ENCODE measurements at regions not wholly inside any gene's neighbourhood (a gene's known extent, or its start where the extent isn't known, plus 50 kb on each side); places are given as distances from the start of the nearest gene placed in this dataset.

GRCh38 chr16:86669937-86670749 lies 91.8 kb downstream of the FOXL1 start:
- CTCF ChIA-PET: interaction anchor here (0.6 to 0.7 kb wide), 2 partner anchors 14 to 106 kb away, joined by 3 read pairs; no protein-coding TSS in a partner anchor
- POLR2A ChIA-PET: interaction anchor here (0.7 kb wide), 1 partner anchor 69 kb away, joined by 3 read pairs; no protein-coding TSS in a partner anchor

More at GRCh38 chr16:86669937-86670749, 91.8 kb downstream of the FOXL1 start:
- TF ChIP-seq ZNF335 (tag by site-specific recombination; conservative IDR thresholded peaks at IDR 0.05) (no peak), GFI1B (tag by site-specific recombination; IDR thresholded peaks at IDR 0.05) (no peak), ZXDB (tag by site-specific recombination; IDR thresholded peaks at IDR 0.05) (no peak), SP3 (tag by site-specific recombination; IDR thresholded peaks at IDR 0.05) (no peak), CTCF (tag by site-specific recombination; IDR thresholded peaks at IDR 0.05) (no peak), SETDB1 (IDR thresholded peaks at IDR 0.05; ENCODE audit: insufficient read length, low read length) (no peak), ZNF530 (tag by site-specific recombination; IDR thresholded peaks at IDR 0.05; ENCODE audit: low read depth) (no peak), ZNF221 (tag by site-specific recombination; IDR thresholded peaks at IDR 0.05; ENCODE audit: borderline replicate concordance) (no peak), ZNF645 (tag by site-specific recombination; IDR thresholded peaks at IDR 0.05) (no peak), ZNF449 (tag by site-specific recombination; IDR thresholded peaks at IDR 0.05) (no peak), GLI2 (tag by site-specific recombination; IDR thresholded peaks at IDR 0.05; ENCODE audit: borderline replicate concordance, low read depth) (no peak), ZBTB44 (tag by site-specific recombination; IDR thresholded peaks at IDR 0.05) (no peak), ZNF776 (tag by site-specific recombination; IDR thresholded peaks at IDR 0.05; ENCODE audit: borderline replicate concordance) (no peak), ZNF404 (tag by site-specific recombination; IDR thresholded peaks at IDR 0.05) (no peak), ZNF211 (tag by site-specific recombination; IDR thresholded peaks at IDR 0.05; ENCODE audit: low read depth) (no peak), PRDM10 (tag by site-specific recombination; IDR thresholded peaks at IDR 0.05) (no peak), ATF2 (tag by site-specific recombination; IDR thresholded peaks at IDR 0.05; ENCODE audit: low read depth) (no peak), ZBTB49 (tag by site-specific recombination; IDR thresholded peaks at IDR 0.05; ENCODE audit: low read depth) (no peak), ZNF311 (tag by site-specific recombination; IDR thresholded peaks at IDR 0.05; ENCODE audit: borderline replicate concordance) (no peak)
- Histone ChIP-seq H3K9me3 (ENCODE audit: control insufficient read depth, insufficient read depth, low read depth, low read length) (no peaks in the 10 kb centered on the region), H3K27ac (ENCODE audit: extremely low read depth, low read depth, low read length) (no peak overlapping the region), H3K4me1 (ENCODE audit: control insufficient read depth, insufficient read depth, low read length) (no peaks in the 10 kb centered on the region), H3K4me3 (ENCODE audit: low read depth, low read length) (no peak overlapping the region), H3K36me3 (ENCODE audit: control insufficient read depth in 2 of 2, insufficient read depth in 1 of 2, low read length in 2 of 2) (no peaks in the 10 kb centered on the region)
